Smooth muscle cell (in vitro differentiated cells): ENCODE measurements at regions not wholly inside any gene's neighbourhood (a gene's known extent, or its start where the extent isn't known, plus 50 kb on each side); places are given as distances from the start of the nearest gene placed in this dataset.

Experiments
- DNase-seq: peaks from one replicate; lab custom pipeline; 2025; ENCODE audit not compliant: unreplicated experiment; lab: John Stamatoyannopoulos, UW
- H2AFZ ChIP-seq: fragments of 200-600 bp; sonication (generic); 2 replicates; pipeline ENCODE4 v1.6.0; 2016; ENCODE audit warnings: antibody characterized with exemption, low read depth, mild to moderate bottlenecking
- H3F3A ChIP-seq: fragments of 200-600 bp; sonication (generic); 2 replicates; pipeline ENCODE4 v1.6.0; 2017; ENCODE audit warnings: antibody characterized with exemption, low read depth
- H3K27ac ChIP-seq: fragments of 200-600 bp; sonication (generic); 2 replicates; pipeline ENCODE4 v1.5.1; 2016; ENCODE audit warnings: low read depth, mild to moderate bottlenecking
- H3K27me3 ChIP-seq: fragments of 200-600 bp; sonication (generic); 2 replicates; pipeline ENCODE4 v1.6.1; 2016; ENCODE audit warnings: low read depth, mild to moderate bottlenecking
- H3K36me3 ChIP-seq: fragments of 200-600 bp; sonication (generic); 2 replicates; pipeline ENCODE4 v1.5.1; 2016; ENCODE audit warnings: low read depth
- H3K4me1 ChIP-seq: fragments of 200-600 bp; sonication (generic); 2 replicates; pipeline ENCODE4 v1.5.1; 2016; ENCODE audit warnings: low read depth
- H3K4me2 ChIP-seq: fragments of 200-600 bp; sonication (generic); 2 replicates; pipeline ENCODE4 v1.6.0; 2016; ENCODE audit warnings: mild to moderate bottlenecking
- H3K4me3 ChIP-seq: fragments of 200-600 bp; sonication (generic); 2 replicates; pipeline ENCODE4 v1.5.1; 2016; ENCODE audit warnings: mild to moderate bottlenecking
- H3K79me2 ChIP-seq: fragments of 200-600 bp; sonication (generic); 2 replicates; pipeline ENCODE4 v1.6.0; 2016; ENCODE audit warnings: low read depth, mild to moderate bottlenecking
- H3K9ac ChIP-seq: fragments of 200-600 bp; sonication (generic); 2 replicates; pipeline ENCODE4 v1.6.0; 2016; ENCODE audit warnings: low read depth
- H3K9me3 ChIP-seq: fragments of 200-600 bp; sonication (generic); replicated peaks from 2 replicates; pipeline ENCODE4 v1.5.1; 2016; ENCODE audit warnings: low read depth
- H4K20me1 ChIP-seq: fragments of 200-600 bp; sonication (generic); 2 replicates; pipeline ENCODE4 v1.6.0; 2016; ENCODE audit warnings: low read depth
- CTCF ChIP-seq: fragments of 200-600 bp; sonication (generic); IDR thresholded peaks from 2 replicates; pipeline ENCODE4 v1.5.1; 2017; ENCODE audit warnings: borderline replicate concordance, mild to moderate bottlenecking, antibody characterized with exemption; ENCODE audit not compliant: insufficient read depth, poor library complexity, severe bottlenecking
- WGBS: methylation state at CpG from one replicate; pipeline ENCODE4 v1.1.7; 2016; ENCODE audit warnings: low lambda C conversion rate; 5-methylcytosine and 5-hydroxymethylcytosine counted together

- no peaks in the 10 kb centered on the region for H3K36me3 ChIP-seq
- H4K20me1 ChIP-seq, result no peaks in the 10 kb centered on the region
- H3K27ac ChIP-seq, result no peak overlapping the region
- H2AFZ ChIP-seq, result no peak overlapping the region
- no peaks in the 10 kb centered on the region for H3K79me2 ChIP-seq
- DNase-seq, result no peak
- no peak overlapping the region for H3K4me3 ChIP-seq
- no peaks in the 10 kb centered on the region for H3K4me1 ChIP-seq
- 89% methylated on average over 4 of the region's 4 CpGs for WGBS
- H3K9ac ChIP-seq, result no peak overlapping the region
- H3K4me2 ChIP-seq, result no peak overlapping the region
- H3K9me3 ChIP-seq, result no peaks in the 10 kb centered on the region
- TF ChIP-seq CTCF, result no peak
- H3K27me3 ChIP-seq, result no peaks in the 10 kb centered on the region
- H3F3A ChIP-seq, result no peaks in the 10 kb centered on the region
Measured at GRCh38 chr14:94942601-94943000, 172.7 kb upstream of the GSC start.

- Histone ChIP-seq H3K36me3 (no peaks in the 10 kb centered on the region), H3K79me2 (no peaks in the 10 kb centered on the region), H3K4me1 (no peaks in the 10 kb centered on the region), H3F3A (no peaks in the 10 kb centered on the region), H2AFZ (no peak overlapping the region), H3K27me3 (no peaks in the 10 kb centered on the region), H3K4me3 (no peak overlapping the region), H3K27ac (no peak overlapping the region), H3K4me2 (no peak overlapping the region), H3K9me3 (no peaks in the 10 kb centered on the region), H4K20me1 (no peaks in the 10 kb centered on the region), H3K9ac (no peak overlapping the region)
- TF ChIP-seq CTCF, result no peak
- 98% methylated on average over 5 of the region's 5 CpGs for WGBS
- no peak for DNase-seq
Measured at GRCh38 chr14:94941311-94941710, 171.4 kb upstream of the GSC start.

- TF ChIP-seq CTCF, result no peak
Measured at GRCh38 chr14:94940263-94940993, 170.5 kb upstream of the GSC start.

GRCh38 chr14:94938016-94938415 lies 168.1 kb upstream of the GSC start:
- H3K27me3 ChIP-seq, result no peaks in the 10 kb centered on the region
- no peak for DNase-seq
- TF ChIP-seq CTCF, result no peak
- no peaks in the 10 kb centered on the region for H3K9me3 ChIP-seq
- no peaks in the 10 kb centered on the region for H3F3A ChIP-seq
- H2AFZ ChIP-seq, result no peak overlapping the region
- no peak overlapping the region for H3K4me3 ChIP-seq
- H3K4me2 ChIP-seq, result no peak overlapping the region
- no peaks in the 10 kb centered on the region for H3K79me2 ChIP-seq
- 95% methylated on average over 2 of the region's 2 CpGs for WGBS
- H3K27ac ChIP-seq, result no peak overlapping the region
- H3K4me1 ChIP-seq, result no peaks in the 10 kb centered on the region
- H3K36me3 ChIP-seq, result no peaks in the 10 kb centered on the region
- no peak overlapping the region for H3K9ac ChIP-seq
- H4K20me1 ChIP-seq, result no peaks in the 10 kb centered on the region

More at GRCh38 chr14:94940263-94940993, 170.5 kb upstream of the GSC start:
- Histone ChIP-seq H3K9me3 (no peaks in the 10 kb centered on the region), H4K20me1 (no peaks in the 10 kb centered on the region), H3K36me3 (no peaks in the 10 kb centered on the region), H3K9ac (no peak overlapping the region), H3K4me1 (no peaks in the 10 kb centered on the region), H3K79me2 (no peaks in the 10 kb centered on the region), H3K27me3 (no peaks in the 10 kb centered on the region), H3F3A (no peaks in the 10 kb centered on the region), H3K4me3 (no peak overlapping the region), H3K4me2 (no peak overlapping the region), H2AFZ (no peak overlapping the region), H3K27ac (no peak overlapping the region)
- 87% methylated on average over 11 of the region's 11 CpGs for WGBS
- DNase-seq, result no peak
